ENCODE measurements at regions not wholly inside any gene's neighbourhood (a gene's known extent, or its start where the extent isn't known, plus 50 kb on each side); places are given as distances from the start of the nearest gene placed in this dataset.

DNA sequence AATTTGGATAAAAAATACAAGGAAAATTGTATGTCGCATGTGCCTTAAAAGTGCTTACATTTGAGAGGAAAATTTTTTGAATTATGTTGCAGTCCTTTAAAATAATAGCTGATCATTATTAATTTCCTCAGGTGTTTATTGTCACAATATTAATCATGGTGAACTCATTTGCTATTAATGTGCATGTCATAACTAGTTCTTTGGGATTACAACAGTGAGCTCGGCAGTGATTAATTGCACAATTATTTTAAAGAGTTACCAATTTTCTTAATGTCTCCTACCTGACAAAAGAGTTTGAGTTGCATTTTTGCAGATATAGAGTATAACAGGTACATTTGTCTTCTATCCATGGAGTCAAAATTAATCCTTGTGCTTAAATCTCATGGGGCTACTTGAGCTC is 854.3 kb downstream of the BRINP3 start:
- no peak for TF ChIP-seq EZH2 (IDR thresholded peaks at IDR 0.05; ENCODE audit: low read depth)
- TF ChIP-seq, protein P1, sequence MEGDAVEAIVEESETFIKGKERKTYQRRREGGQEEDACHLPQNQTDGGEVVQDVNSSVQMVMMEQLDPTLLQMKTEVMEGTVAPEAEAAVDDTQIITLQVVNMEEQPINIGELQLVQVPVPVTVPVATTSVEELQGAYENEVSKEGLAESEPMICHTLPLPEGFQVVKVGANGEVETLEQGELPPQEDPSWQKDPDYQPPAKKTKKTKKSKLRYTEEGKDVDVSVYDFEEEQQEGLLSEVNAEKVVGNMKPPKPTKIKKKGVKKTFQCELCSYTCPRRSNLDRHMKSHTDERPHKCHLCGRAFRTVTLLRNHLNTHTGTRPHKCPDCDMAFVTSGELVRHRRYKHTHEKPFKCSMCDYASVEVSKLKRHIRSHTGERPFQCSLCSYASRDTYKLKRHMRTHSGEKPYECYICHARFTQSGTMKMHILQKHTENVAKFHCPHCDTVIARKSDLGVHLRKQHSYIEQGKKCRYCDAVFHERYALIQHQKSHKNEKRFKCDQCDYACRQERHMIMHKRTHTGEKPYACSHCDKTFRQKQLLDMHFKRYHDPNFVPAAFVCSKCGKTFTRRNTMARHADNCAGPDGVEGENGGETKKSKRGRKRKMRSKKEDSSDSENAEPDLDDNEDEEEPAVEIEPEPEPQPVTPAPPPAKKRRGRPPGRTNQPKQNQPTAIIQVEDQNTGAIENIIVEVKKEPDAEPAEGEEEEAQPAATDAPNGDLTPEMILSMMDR (conservative IDR thresholded peaks at IDR 0.05), result no peak

Data from PC-9 (cell line).